ENCODE measurements at regions not wholly inside any gene's neighbourhood (a gene's known extent, or its start where the extent isn't known, plus 50 kb on each side); places are given as distances from the start of the nearest gene placed in this dataset.

DNA sequence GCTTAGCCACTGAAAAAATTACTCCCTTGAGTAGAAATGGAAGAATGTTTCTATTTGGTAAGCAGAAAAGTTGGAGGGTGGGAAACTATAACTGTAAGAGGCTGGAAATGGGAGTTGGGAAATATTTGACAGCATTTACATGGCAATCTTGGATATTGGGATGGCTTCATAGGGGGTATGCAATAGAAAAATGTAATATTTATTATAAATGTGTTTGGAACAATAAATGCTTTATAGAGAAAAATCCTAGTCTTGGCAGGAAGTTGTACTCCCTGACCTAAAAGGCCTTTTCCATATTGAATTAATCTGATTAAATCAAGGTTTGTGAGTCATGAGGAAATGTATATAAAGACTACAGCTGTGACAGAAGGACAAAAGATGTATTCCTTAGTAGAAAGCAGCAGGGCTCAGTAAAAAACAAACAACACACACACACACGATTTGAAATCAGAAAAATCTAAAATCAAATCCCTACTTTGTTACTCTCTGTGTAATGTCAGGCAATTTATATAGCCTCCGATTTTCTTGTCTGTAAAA, 272.3 kb downstream of the CD109 start:
- Histone ChIP-seq H3K9me3 (ENCODE audit: control insufficient read depth, insufficient read depth, low read length) (no peaks in the 10 kb centered on the region; the same call in 1 of the 2 replicates), H3K27me3 (ENCODE audit: control insufficient read depth, insufficient read depth, low read length) (no peaks in the 10 kb centered on the region), H3K27ac (ENCODE audit: low read depth, low read length) (no peak overlapping the region), H3K4me3 (ENCODE audit: low read depth, low read length) (no peak overlapping the region)
- TF ChIP-seq, protein P1, sequence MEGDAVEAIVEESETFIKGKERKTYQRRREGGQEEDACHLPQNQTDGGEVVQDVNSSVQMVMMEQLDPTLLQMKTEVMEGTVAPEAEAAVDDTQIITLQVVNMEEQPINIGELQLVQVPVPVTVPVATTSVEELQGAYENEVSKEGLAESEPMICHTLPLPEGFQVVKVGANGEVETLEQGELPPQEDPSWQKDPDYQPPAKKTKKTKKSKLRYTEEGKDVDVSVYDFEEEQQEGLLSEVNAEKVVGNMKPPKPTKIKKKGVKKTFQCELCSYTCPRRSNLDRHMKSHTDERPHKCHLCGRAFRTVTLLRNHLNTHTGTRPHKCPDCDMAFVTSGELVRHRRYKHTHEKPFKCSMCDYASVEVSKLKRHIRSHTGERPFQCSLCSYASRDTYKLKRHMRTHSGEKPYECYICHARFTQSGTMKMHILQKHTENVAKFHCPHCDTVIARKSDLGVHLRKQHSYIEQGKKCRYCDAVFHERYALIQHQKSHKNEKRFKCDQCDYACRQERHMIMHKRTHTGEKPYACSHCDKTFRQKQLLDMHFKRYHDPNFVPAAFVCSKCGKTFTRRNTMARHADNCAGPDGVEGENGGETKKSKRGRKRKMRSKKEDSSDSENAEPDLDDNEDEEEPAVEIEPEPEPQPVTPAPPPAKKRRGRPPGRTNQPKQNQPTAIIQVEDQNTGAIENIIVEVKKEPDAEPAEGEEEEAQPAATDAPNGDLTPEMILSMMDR (IDR thresholded peaks at IDR 0.05; ENCODE audit: low read depth, low read length): no peak
- no peak for DNase-seq (ENCODE audit: low read depth, low spot score)
- POLR2A ChIA-PET: no interaction called here
- CTCF ChIA-PET: interaction anchor here (0.8 to 4.8 kb wide), 7 partner anchors 11 to 1242 kb away, joined by 3 to 62 read pairs (median 11); no protein-coding TSS in a partner anchor

DNA sequence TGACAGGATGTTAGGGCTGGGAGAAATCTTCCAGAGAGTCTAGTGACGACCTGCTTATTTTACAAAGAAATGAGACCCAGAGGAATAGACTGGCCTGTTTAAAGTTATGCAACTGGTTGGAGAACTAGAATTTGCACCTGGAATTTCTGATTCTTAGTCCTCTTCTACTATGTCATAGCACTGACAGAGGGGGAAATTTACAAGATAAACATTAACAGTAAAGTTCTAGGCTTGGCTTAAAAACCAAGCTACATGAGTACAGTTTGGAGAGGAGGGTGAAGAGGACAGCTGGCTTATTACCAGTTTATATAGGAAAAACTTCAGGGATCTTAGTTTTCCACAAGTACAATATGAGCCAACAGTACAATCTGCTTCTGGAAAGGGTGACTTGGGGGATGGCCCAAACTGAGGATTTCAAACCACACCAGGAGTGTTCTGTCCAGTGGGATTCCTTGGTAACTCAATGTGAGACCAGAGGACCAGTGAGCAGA, 269.6 kb downstream of the CD109 start:
- Histone ChIP-seq H3K27ac (ENCODE audit: low read depth, low read length) (no peak overlapping the region), H3K4me3 (ENCODE audit: low read depth, low read length) (no peak overlapping the region), H3K9me3 (ENCODE audit: control insufficient read depth, insufficient read depth, low read length) (no peaks in the 10 kb centered on the region), H3K27me3 (ENCODE audit: control insufficient read depth, insufficient read depth, low read length) (no peaks in the 10 kb centered on the region)
- TF ChIP-seq, protein P1 (IDR thresholded peaks at IDR 0.05; ENCODE audit: low read depth, low read length): no peak
- ChIA-PET POLR2A (no interaction called here), CTCF (interaction anchor here (0.6 kb wide), 1 partner anchor 80 kb away, joined by 3 read pairs; no protein-coding TSS in a partner anchor)
- DNase-seq (ENCODE audit: low read depth, low spot score): no peak

DNA sequence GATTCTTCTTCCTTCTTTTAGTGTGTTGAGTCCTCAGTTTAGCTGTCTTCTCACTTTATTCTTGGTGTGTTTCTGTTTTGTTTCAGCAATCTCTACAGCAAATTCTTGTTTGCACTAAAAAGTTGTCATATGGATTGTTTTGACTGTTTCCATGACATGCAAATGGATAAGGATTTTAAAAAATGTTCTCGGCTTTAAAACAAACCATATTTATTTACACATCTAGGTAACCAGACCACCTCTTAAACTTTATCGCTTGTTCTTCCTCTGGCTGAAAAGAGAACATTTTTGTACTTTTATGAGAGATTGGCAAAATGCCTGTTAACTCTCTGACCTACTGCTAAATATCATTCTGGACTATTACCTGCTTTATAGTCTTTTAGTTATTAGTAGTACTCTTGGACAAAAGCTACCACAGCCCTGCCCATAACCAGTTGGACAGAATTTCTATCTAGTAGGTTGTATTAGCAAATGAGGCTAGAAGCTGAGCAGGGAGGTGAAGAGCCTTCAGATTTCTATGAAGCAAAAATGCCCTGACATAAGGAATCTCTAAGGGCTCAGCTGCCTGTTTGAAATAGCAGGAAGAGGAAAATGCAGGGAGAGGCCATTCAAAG, 268.3 kb downstream of the CD109 start:
- DNase-seq (ENCODE audit: low read depth, low spot score): no peak
- ChIA-PET POLR2A (interaction anchor here (0.6 kb wide), 1 partner anchor 298 kb away, joined by 3 read pairs; no protein-coding TSS in a partner anchor), CTCF (interaction anchor here (1.1 to 1.4 kb wide), 2 partner anchors 225 to 1244 kb away, joined by 4 to 5 read pairs; no protein-coding TSS in a partner anchor)
- Histone ChIP-seq H3K4me3 (ENCODE audit: low read depth, low read length) (no peak overlapping the region), H3K9me3 (ENCODE audit: control insufficient read depth, insufficient read depth, low read length) (no peaks in the 10 kb centered on the region), H3K27ac (ENCODE audit: low read depth, low read length) (no peak overlapping the region), H3K27me3 (ENCODE audit: control insufficient read depth, insufficient read depth, low read length) (no peaks in the 10 kb centered on the region)
- TF ChIP-seq, protein P1 (IDR thresholded peaks at IDR 0.05; ENCODE audit: low read depth, low read length): no peak

DNA sequence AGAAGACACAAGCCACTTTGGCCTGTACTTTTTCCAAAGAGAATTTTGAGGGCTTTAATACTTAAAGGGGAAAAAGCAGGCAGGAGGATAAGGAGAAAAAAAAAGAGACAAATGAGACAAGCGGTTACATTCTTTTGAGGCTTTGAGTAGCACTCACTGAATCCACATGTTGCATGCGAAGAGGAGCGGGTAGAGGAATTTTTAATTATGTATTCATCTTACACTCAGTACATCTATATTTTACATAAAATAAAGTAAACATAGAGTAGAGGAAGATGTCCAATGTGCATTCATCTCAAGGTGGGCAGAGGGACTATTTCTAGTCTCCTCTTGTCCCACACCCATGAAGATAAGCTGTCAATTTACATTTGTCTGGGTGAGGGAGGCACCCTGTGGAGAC, 266.9 kb downstream of the CD109 start:
- H3K27me3 ChIP-seq (ENCODE audit: control insufficient read depth, insufficient read depth, low read length): no peaks in the 10 kb centered on the region
- no peak overlapping the region for H3K27ac ChIP-seq (ENCODE audit: low read depth, low read length)
- CTCF ChIA-PET: interaction anchor here (1.5 kb wide), 1 partner anchor 7 kb away, joined by 5 read pairs; no protein-coding TSS in a partner anchor
- POLR2A ChIA-PET: no interaction called here
- no peaks in the 10 kb centered on the region for H3K9me3 ChIP-seq (ENCODE audit: control insufficient read depth, insufficient read depth, low read length)
- DNase-seq (ENCODE audit: low read depth, low spot score): no peak
- no peak overlapping the region for H3K4me3 ChIP-seq (ENCODE audit: low read depth, low read length)
- TF ChIP-seq, protein P1 (IDR thresholded peaks at IDR 0.05; ENCODE audit: low read depth, low read length): no peak

GRCh38 chr6:73956305-73956704, 260.3 kb downstream of the CD109 start:
- Histone ChIP-seq H3K27me3 (ENCODE audit: control insufficient read depth, insufficient read depth, low read length) (no peaks in the 10 kb centered on the region), H3K27ac (ENCODE audit: low read depth, low read length) (no peak overlapping the region), H3K9me3 (ENCODE audit: control insufficient read depth, insufficient read depth, low read length) (no peaks in the 10 kb centered on the region), H3K4me3 (ENCODE audit: low read depth, low read length) (no peak overlapping the region)
- ChIA-PET CTCF (interaction anchor here (0.8 kb wide), 1 partner anchor 14 kb away, joined by 3 read pairs; no protein-coding TSS in a partner anchor), POLR2A (no interaction called here)
- no peak for DNase-seq (ENCODE audit: low read depth, low spot score)
- TF ChIP-seq, protein P1 (IDR thresholded peaks at IDR 0.05; ENCODE audit: low read depth, low read length): no peak

Data from AG04450 (cell line).